Urinary bladder (tissue), 3 donors: ENCODE measurements at regions not wholly inside any gene's neighbourhood (a gene's known extent, or its start where the extent isn't known, plus 50 kb on each side); places are given as distances from the start of the nearest gene placed in this dataset.

Experiments used
- DNase-seq: peaks from one replicate; pipeline ENCODE4 v3.0.0-alpha.2; 2015; ENCODE audit errors: extremely low spot score
- H3K27ac ChIP-seq: one replicate; pipeline ENCODE4 v1.5.1; 2013; ENCODE audit warnings: low read depth, mild to moderate bottlenecking, moderate library complexity
- H3K36me3 ChIP-seq: one replicate; pipeline ENCODE4 v1.6.1; 2013; ENCODE audit warnings: mild to moderate bottlenecking, moderate library complexity; ENCODE audit not compliant: insufficient read depth
- H3K4me1 ChIP-seq: one replicate; pipeline ENCODE4 v1.6.1; 2013; ENCODE audit warnings: mild to moderate bottlenecking, moderate library complexity; ENCODE audit not compliant: insufficient read depth
- H3K4me3 ChIP-seq: one replicate; pipeline ENCODE4 v1.5.1; 2013; ENCODE audit warnings: low read depth, low read length
- WGBS: extraction: QIAGEN DNeasy Blood & Tissue Kit; methylation state at CpG from one replicate; pipeline ENCODE4 v1.1.7; 2013; 5-methylcytosine and 5-hydroxymethylcytosine counted together
- donor health status: healthy with polysubstance abuse.
- donor health status: healthy.

GRCh38 chr13:85282876-85283275 is 516.3 kb downstream of the SLITRK6 start:
- 91% methylated on average over 2 of the region's 2 CpGs for WGBS
- DNase-seq, result no peak
- Histone ChIP-seq H3K36me3 (no peaks in the 10 kb centered on the region), H3K27ac (no peak overlapping the region), H3K4me3 (no peak overlapping the region), H3K4me1 (no peaks in the 10 kb centered on the region)

DNA sequence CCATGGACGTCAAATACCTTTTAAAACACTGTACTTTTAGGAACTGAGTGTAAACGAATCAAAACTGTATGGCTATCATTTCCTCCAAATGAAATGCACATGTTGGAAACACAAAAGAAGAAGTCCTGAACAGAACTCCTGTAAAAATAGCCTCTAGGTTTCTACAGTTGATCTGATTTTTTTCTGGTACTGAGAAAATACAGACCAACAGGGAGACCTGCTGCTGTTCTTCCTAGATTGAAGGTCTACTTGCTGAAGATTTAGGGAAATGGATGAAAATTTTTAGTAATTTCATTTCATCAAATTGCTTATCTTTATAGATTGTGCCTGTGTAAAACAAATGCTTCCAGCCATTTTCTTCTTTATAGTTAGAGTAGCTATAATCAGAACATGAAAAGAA is 520.4 kb downstream of the SLITRK6 start:
- Histone ChIP-seq H3K4me1 (no peaks in the 10 kb centered on the region), H3K27ac (no peak overlapping the region), H3K36me3 (no peaks in the 10 kb centered on the region), H3K4me3 (no peak overlapping the region)
- DNase-seq, result no peak
- WGBS, result 42% methylated on average over 2 of the region's 2 CpGs

- 85% methylated on average over 1 of the region's 1 CpG for WGBS
- Histone ChIP-seq H3K36me3 (no peaks in the 10 kb centered on the region), H3K4me3 (no peak overlapping the region), H3K4me1 (no peaks in the 10 kb centered on the region), H3K27ac (no peak overlapping the region)
- no peak for DNase-seq
Measured at GRCh38 chr13:85277748-85278147, 521.5 kb downstream of the SLITRK6 start.

DNA sequence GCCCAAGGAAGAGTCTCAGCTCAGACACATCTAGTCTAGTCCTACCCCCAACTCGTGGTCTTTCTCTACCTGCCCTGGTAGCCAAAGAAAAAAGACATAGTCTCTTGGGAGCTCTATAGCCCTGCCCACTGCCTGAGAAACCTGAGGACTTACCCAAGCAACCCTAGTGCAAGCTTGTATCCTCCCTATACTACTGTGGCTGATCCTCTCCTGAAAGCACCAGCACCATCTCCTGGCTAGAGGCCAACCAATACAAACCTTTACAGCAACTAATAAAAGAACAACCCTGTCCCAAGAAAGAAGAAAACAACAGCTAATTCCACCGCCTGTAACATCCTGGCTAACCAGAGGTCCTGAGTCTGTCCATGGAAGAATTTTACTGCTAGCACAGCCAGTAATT is 532.4 kb downstream of the SLITRK6 start:
- no peaks in the 10 kb centered on the region for H3K36me3 ChIP-seq
- no peak overlapping the region for H3K4me3 ChIP-seq
- no peak for DNase-seq
- 87% methylated on average over 2 of the region's 2 CpGs for WGBS
- H3K4me1 ChIP-seq, result no peaks in the 10 kb centered on the region
- no peak overlapping the region for H3K27ac ChIP-seq

GRCh38 chr13:85266331-85266730 is 532.9 kb downstream of the SLITRK6 start:
- 32% methylated on average over 1 of the region's 1 CpG for WGBS
- no peak for DNase-seq
- Histone ChIP-seq H3K4me3 (no peak overlapping the region), H3K36me3 (no peaks in the 10 kb centered on the region), H3K4me1 (no peaks in the 10 kb centered on the region), H3K27ac (no peak overlapping the region)

DNA sequence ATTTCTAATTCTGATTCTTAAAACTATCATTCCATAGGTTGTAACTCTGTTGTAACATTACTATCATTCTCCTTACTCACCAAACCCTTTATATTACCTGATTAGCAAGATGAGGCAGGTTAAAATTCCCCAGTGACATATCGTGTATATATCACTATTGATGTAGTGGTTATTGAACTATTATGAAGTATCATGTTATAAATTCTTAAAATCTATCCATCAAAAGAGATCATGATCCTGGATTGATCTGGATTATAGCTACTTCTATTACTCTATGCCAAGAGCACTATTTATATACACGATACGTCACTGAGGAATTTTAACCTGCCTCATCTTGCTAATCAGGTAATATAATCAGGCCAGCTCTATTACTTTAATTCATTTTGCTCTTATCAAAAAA is 533.9 kb downstream of the SLITRK6 start:
- H3K4me3 ChIP-seq, result no peak overlapping the region
- WGBS, result 87% methylated on average over 3 of the region's 3 CpGs
- no peak for DNase-seq
- no peaks in the 10 kb centered on the region for H3K4me1 ChIP-seq
- H3K36me3 ChIP-seq, result no peaks in the 10 kb centered on the region
- no peak overlapping the region for H3K27ac ChIP-seq

DNA sequence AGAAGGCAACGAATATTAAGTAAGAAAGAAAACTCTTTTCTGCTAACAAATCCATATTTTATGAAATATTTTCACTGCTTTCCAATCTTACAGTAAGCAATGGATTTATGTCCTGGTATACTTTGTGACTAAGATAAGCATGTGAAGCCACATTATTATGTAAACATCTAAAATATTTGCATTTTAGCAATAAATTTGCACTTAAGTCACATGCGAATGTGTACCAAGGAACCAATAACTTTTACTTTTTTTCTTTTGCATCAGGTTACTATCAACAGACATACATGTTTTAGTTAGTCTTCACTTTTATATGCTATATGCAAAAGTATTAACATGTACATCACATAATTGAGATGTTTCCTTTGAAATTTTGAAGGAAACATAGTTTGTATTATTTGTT is 536.7 kb downstream of the SLITRK6 start:
- Histone ChIP-seq H3K4me3 (no peak overlapping the region), H3K36me3 (no peaks in the 10 kb centered on the region), H3K4me1 (no peaks in the 10 kb centered on the region), H3K27ac (no peak overlapping the region)
- WGBS, result 77% methylated on average over 2 of the region's 2 CpGs
- no peak for DNase-seq

DNA sequence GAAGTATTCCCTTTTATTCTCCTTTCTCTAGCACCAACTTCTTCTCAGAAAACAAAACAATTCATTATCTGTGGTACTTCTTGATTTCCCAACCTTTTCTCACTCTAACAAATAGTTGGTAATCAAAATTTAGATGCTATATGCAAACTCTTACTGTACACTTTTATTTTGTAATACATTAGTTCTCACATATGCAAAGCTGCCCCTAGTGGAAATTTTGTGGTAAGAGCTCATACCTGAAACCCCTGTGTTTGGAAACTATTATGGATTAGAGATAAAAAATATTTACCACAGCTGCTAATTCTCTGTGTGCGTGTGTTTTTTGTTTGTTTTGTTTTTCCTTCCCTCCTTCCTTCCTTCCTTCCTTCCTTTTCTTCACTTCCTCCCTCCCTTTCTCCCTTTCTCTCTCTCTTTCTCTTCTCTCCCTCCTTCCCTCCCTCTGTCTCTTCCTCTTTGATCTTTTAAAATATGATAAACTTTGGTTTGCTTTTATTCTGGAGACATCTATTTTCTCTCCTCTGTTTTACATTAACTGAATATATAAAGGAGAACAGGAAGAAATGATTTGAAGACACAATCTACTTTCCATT is 537.4 kb downstream of the SLITRK6 start:
- DNase-seq, result no peak
- 44% methylated on average over 1 of the region's 1 CpG for WGBS
- Histone ChIP-seq H3K27ac (no peak overlapping the region), H3K4me3 (no peak overlapping the region), H3K4me1 (no peaks in the 10 kb centered on the region), H3K36me3 (no peaks in the 10 kb centered on the region)

DNA sequence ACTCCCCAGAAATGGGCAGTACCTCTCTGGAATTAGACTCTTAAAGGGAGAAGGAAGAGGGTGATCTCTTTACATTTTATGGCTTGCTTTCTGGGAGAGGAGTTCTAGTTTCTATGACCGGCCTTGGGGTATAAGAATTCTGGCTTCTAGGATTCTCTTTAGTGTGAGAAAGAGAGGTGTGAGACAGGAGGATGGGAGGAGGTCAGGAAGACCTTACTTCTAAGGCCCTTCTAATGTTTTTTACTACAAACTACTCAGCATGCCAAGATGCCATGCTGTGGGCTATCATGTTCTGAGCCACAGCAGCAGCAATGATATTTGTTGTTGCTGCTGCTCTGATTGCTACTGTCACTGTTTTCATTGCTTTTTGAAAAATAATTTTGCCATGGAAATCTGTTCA is 538.3 kb downstream of the SLITRK6 start:
- no peak overlapping the region for H3K4me3 ChIP-seq
- no peaks in the 10 kb centered on the region for H3K4me1 ChIP-seq
- WGBS, result 95% methylated on average over 1 of the region's 1 CpG
- H3K36me3 ChIP-seq, result no peaks in the 10 kb centered on the region
- DNase-seq, result no peak
- H3K27ac ChIP-seq, result no peak overlapping the region

GRCh38 chr13:85255978-85256377 is 543.2 kb downstream of the SLITRK6 start:
- Histone ChIP-seq H3K4me1 (no peaks in the 10 kb centered on the region), H3K36me3 (no peaks in the 10 kb centered on the region), H3K27ac (no peak overlapping the region), H3K4me3 (no peak overlapping the region)
- WGBS, result 72% methylated on average over 2 of the region's 2 CpGs
- DNase-seq, result no peak

- 88% methylated on average over 6 of the region's 6 CpGs for WGBS
Measured at GRCh38 chr13:85254641-85255040, 544.6 kb downstream of the SLITRK6 start.

DNA sequence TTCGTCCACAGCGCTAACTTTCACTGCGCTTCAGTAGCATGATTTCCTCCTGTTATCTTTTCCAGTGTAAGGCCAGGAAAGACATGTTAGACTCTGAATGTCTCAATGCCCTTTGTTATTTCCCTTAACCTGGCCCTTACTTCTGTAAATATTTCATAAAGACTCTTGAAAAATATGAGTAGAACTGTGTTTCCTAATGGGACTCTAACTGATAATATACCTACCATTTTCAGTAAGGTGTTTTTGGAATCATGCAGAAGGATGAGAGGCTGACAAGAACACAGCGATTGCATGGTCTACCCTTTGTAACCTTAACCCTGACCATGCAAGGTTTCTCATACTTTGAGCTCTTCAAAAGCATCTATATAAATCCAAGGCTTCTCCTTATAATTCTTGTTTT is 550.1 kb downstream of the SLITRK6 start:
- no peaks in the 10 kb centered on the region for H3K4me1 ChIP-seq
- DNase-seq, result no peak
- no peaks in the 10 kb centered on the region for H3K36me3 ChIP-seq
- no peak overlapping the region for H3K27ac ChIP-seq
- 97% methylated on average over 4 of the region's 4 CpGs for WGBS
- no peak overlapping the region for H3K4me3 ChIP-seq

More at GRCh38 chr13:85254641-85255040, 544.6 kb downstream of the SLITRK6 start:
- Histone ChIP-seq H3K4me1 (no peaks in the 10 kb centered on the region), H3K4me3 (no peak overlapping the region), H3K27ac (no peak overlapping the region), H3K36me3 (no peaks in the 10 kb centered on the region)
- DNase-seq, result no peak

GRCh38 chr13:85247780-85248179 is 551.4 kb downstream of the SLITRK6 start:
- Histone ChIP-seq H3K4me1 (no peaks in the 10 kb centered on the region), H3K4me3 (no peak overlapping the region), H3K27ac (no peak overlapping the region), H3K36me3 (no peaks in the 10 kb centered on the region)
- 75% methylated on average over 3 of the region's 3 CpGs for WGBS
- no peak for DNase-seq

- Histone ChIP-seq H3K36me3 (no peaks in the 10 kb centered on the region), H3K4me1 (no peaks in the 10 kb centered on the region), H3K27ac (no peak overlapping the region), H3K4me3 (no peak overlapping the region)
- 28% methylated on average over 2 of the region's 2 CpGs for WGBS
- peak; percentile 28 for DNase-seq
Measured at GRCh38 chr13:85243831-85244230, 555.4 kb downstream of the SLITRK6 start.

- no peak overlapping the region for H3K4me3 ChIP-seq
- 73% methylated on average over 2 of the region's 2 CpGs for WGBS
- H3K27ac ChIP-seq, result no peak overlapping the region
- DNase-seq, result no peak
- no peaks in the 10 kb centered on the region for H3K4me1 ChIP-seq
- no peaks in the 10 kb centered on the region for H3K36me3 ChIP-seq
Measured at GRCh38 chr13:85241060-85241459, 558.2 kb downstream of the SLITRK6 start.
